ENCODE measurements at regions not wholly inside any gene's neighbourhood (a gene's known extent, or its start where the extent isn't known, plus 50 kb on each side); places are given as distances from the start of the nearest gene placed in this dataset.

- TF ChIP-seq, protein P1, sequence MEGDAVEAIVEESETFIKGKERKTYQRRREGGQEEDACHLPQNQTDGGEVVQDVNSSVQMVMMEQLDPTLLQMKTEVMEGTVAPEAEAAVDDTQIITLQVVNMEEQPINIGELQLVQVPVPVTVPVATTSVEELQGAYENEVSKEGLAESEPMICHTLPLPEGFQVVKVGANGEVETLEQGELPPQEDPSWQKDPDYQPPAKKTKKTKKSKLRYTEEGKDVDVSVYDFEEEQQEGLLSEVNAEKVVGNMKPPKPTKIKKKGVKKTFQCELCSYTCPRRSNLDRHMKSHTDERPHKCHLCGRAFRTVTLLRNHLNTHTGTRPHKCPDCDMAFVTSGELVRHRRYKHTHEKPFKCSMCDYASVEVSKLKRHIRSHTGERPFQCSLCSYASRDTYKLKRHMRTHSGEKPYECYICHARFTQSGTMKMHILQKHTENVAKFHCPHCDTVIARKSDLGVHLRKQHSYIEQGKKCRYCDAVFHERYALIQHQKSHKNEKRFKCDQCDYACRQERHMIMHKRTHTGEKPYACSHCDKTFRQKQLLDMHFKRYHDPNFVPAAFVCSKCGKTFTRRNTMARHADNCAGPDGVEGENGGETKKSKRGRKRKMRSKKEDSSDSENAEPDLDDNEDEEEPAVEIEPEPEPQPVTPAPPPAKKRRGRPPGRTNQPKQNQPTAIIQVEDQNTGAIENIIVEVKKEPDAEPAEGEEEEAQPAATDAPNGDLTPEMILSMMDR (conservative IDR thresholded peaks at IDR 0.05 in 1 of 2, IDR thresholded peaks at IDR 0.05 in 1 of 2; ENCODE audit: low read depth in 1 of 2, low read length in 2 of 2): no peak
- TF ChIP-seq EZH2 (IDR thresholded peaks at IDR 0.05; ENCODE audit: low read length, missing control alignments): no peak
These were observed 593.3 kb downstream of the KCTD8 start for GRCh38 chr4:43855283-43855682.
